Right cardiac atrium (tissue), 5 donors: ENCODE measurements at regions not wholly inside any gene's neighbourhood (a gene's known extent, or its start where the extent isn't known, plus 50 kb on each side); places are given as distances from the start of the nearest gene placed in this dataset.

Experiments used
- ATAC-seq, 2 donors: fragments of 200-7000 bp; cut with Tn5 transposase; one replicate each; pipeline versions ENCODE4 v1.8.0 to v1.9.1; 2020; ENCODE audit warnings: moderate library complexity in 2 of 2, mild to moderate bottlenecking in 1 of 2
- DNase-seq, 3 donors: peaks; one replicate each; pipeline ENCODE4 v3.0.0-alpha.2; 2020
- H3K27ac ChIP-seq: one replicate; pipeline ENCODE4 v1.5.1; 2013; ENCODE audit warnings: mild to moderate bottlenecking, low read length, control low read depth, moderate library complexity
- H3K27me3 ChIP-seq: one replicate; pipeline ENCODE4 v1.6.1; 2013; ENCODE audit not compliant: control insufficient read depth, insufficient read depth
- H3K4me1 ChIP-seq: one replicate; pipeline ENCODE4 v1.6.1; 2013; ENCODE audit warnings: low read length; ENCODE audit not compliant: control insufficient read depth, insufficient read depth
- H3K4me3 ChIP-seq: one replicate; pipeline ENCODE4 v1.5.1; 2013; ENCODE audit warnings: low read length, control low read depth
- H3K9me3 ChIP-seq: one replicate; pipeline ENCODE4 v1.6.1; 2013; ENCODE audit warnings: low read length; ENCODE audit not compliant: control insufficient read depth
- WGBS: extraction: QIAGEN DNeasy Blood & Tissue Kit; methylation state at CpG from one replicate; pipeline ENCODE4 v1.1.7; 2013; 5-methylcytosine and 5-hydroxymethylcytosine counted together
- intact Hi-C, 4 donors: fragments of 100-400 bp; cut with DNase I; formaldehyde crosslinking; loops; one replicate each; pipeline versions ENCODE4 v1.11.0 to v1.14.0; 2022 to 2023
- donor health status: healthy with polysubstance abuse.
- donor health status: DM: no; HTN: yes; CAD: no.
- donor health status: DM: no; HTN: no; CAD: no.
- donor health status: DM: no; HTN: yes; CAD: no; lungs with severe emphysema.
- donor health status: DM: yes; HTN: yes; CAD: no.

GRCh38 chr20:41853806-41854205, 235.6 kb upstream of the CHD6 start:
- Histone ChIP-seq H3K27ac (no peak overlapping the region), H3K4me3 (no peak overlapping the region), H3K9me3 (no peaks in the 10 kb centered on the region), H3K4me1 (no peaks in the 10 kb centered on the region), H3K27me3 (no peaks in the 10 kb centered on the region)
- ATAC-seq (no peak), DNase-seq (no peak)
- 27% methylated on average over 2 of the region's 2 CpGs for WGBS
- intact Hi-C loops: no loop called here

- no peak overlapping the region for H3K4me3 ChIP-seq
- ATAC-seq: no peak
- H3K9me3 ChIP-seq: no peaks in the 10 kb centered on the region
- DNase-seq: no peak
- no peaks in the 10 kb centered on the region for H3K4me1 ChIP-seq
- H3K27me3 ChIP-seq: no peaks in the 10 kb centered on the region
- intact Hi-C loops: no loop called here
- H3K27ac ChIP-seq: no peak overlapping the region
- 68% methylated on average over 3 of the region's 3 CpGs for WGBS
Measured at GRCh38 chr20:41848180-41848579, 230.0 kb upstream of the CHD6 start.

GRCh38 chr20:41837669-41838224, 219.6 kb upstream of the CHD6 start:
- DNase-seq: no peak
- no peaks in the 10 kb centered on the region for H3K27me3 ChIP-seq
- intact Hi-C loops: no loop called here
- H3K4me3 ChIP-seq: no peak overlapping the region
- ATAC-seq: no peak
- H3K4me1 ChIP-seq: no peaks in the 10 kb centered on the region
- no peaks in the 10 kb centered on the region for H3K9me3 ChIP-seq
- no peak overlapping the region for H3K27ac ChIP-seq
- WGBS: 37% methylated on average over 3 of the region's 3 CpGs

DNA sequence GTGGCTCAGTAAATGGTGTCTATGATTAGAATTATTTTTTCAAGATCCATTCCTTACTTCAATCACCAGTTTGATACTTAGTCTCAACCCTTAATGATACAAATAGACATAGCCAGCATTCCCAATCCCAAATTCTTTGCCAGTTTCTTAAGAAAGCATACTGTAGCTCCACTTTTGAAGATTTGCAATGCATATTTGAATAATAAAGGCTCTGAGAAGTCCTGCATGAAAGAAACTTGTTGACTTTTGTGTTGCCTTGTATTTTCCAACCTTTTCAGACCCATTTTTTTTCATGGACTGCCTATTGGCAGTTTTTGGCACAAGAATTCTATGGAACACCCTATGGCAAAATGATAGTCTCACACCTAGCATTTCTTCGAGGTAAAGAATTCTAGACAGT, 215.6 kb upstream of the CHD6 start:
- Histone ChIP-seq H3K27ac (no peak overlapping the region), H3K27me3 (no peaks in the 10 kb centered on the region), H3K9me3 (no peaks in the 10 kb centered on the region), H3K4me1 (no peaks in the 10 kb centered on the region), H3K4me3 (no peak overlapping the region)
- ATAC-seq (no peak), DNase-seq (no peak)
- WGBS: 76% methylated on average over 1 of the region's 1 CpG
- intact Hi-C loops: no loop called here

- no peak for ATAC-seq
- no peak overlapping the region for H3K27ac ChIP-seq
- 45% methylated on average over 2 of the region's 2 CpGs for WGBS
- H3K4me1 ChIP-seq: no peaks in the 10 kb centered on the region
- intact Hi-C loops: no loop called here
- H3K27me3 ChIP-seq: no peaks in the 10 kb centered on the region
- H3K9me3 ChIP-seq: no peaks in the 10 kb centered on the region
- DNase-seq: no peak
- H3K4me3 ChIP-seq: no peak overlapping the region
Measured at GRCh38 chr20:41830702-41831101, 212.5 kb upstream of the CHD6 start.

GRCh38 chr20:41819436-41819835, 201.3 kb upstream of the CHD6 start:
- 66% methylated on average over 2 of the region's 2 CpGs for WGBS
- H3K27me3 ChIP-seq: no peaks in the 10 kb centered on the region
- DNase-seq: no peak
- H3K27ac ChIP-seq: no peak overlapping the region
- H3K4me1 ChIP-seq: no peaks in the 10 kb centered on the region
- no peak for ATAC-seq
- intact Hi-C loops: no loop called here
- H3K4me3 ChIP-seq: no peak overlapping the region
- H3K9me3 ChIP-seq: no peaks in the 10 kb centered on the region

GRCh38 chr20:41818991-41819390, 200.8 kb upstream of the CHD6 start:
- H3K4me3 ChIP-seq: no peak overlapping the region
- 35% methylated on average over 5 of the region's 5 CpGs for WGBS
- no peak overlapping the region for H3K27ac ChIP-seq
- ATAC-seq (no peak), DNase-seq (no peak)
- H3K27me3 ChIP-seq: no peaks in the 10 kb centered on the region
- H3K4me1 ChIP-seq: no peaks in the 10 kb centered on the region
- intact Hi-C loops: no loop called here
- H3K9me3 ChIP-seq: no peaks in the 10 kb centered on the region

- WGBS: 85% methylated on average over 5 of the region's 5 CpGs
- no peaks in the 10 kb centered on the region for H3K9me3 ChIP-seq
- no peak overlapping the region for H3K4me3 ChIP-seq
- no peak overlapping the region for H3K27ac ChIP-seq
- intact Hi-C loops: no loop called here
- H3K27me3 ChIP-seq: no peaks in the 10 kb centered on the region
- ATAC-seq (no peak), DNase-seq (no peak)
- no peaks in the 10 kb centered on the region for H3K4me1 ChIP-seq
Measured at GRCh38 chr20:41818369-41818768, 200.2 kb upstream of the CHD6 start.

DNA sequence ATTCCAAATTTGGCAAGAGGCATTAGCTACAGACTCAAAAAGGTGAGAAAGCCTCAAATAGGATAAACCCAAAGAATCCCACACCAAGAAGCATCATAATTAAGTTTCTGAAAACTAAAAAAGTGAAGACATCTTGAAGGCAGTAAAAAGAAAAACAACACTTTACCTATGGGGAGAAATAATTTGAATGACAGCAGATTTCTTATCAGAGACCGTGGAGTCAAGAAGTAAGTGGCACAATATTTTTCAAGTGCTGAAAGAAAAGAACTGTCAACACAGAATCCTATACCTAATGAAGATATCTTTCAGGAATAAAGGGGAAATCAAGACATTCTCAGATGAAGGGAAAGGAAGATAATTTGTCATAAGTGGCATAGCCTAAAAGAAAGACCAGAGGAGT, 193.3 kb upstream of the CHD6 start:
- ATAC-seq (no peak), DNase-seq (no peak)
- Histone ChIP-seq H3K4me1 (no peaks in the 10 kb centered on the region), H3K27me3 (no peaks in the 10 kb centered on the region), H3K4me3 (no peak overlapping the region), H3K9me3 (no peaks in the 10 kb centered on the region), H3K27ac (no peak overlapping the region)
- 44% methylated on average over 1 of the region's 1 CpG for WGBS
- intact Hi-C loops: no loop called here

- DNase-seq: no peak
- Histone ChIP-seq H3K4me1 (no peaks in the 10 kb centered on the region), H3K27me3 (peaks cover 2% of the 10 kb centered on the region), H3K9me3 (no peaks in the 10 kb centered on the region), H3K27ac (no peak overlapping the region), H3K4me3 (no peak overlapping the region)
- intact Hi-C loops: no loop called here
- no peak for ATAC-seq
- 66% methylated on average over 3 of the region's 3 CpGs for WGBS
Measured at GRCh38 chr20:41800040-41800439, 181.9 kb upstream of the CHD6 start.

- ATAC-seq: no peak
- H3K27me3 ChIP-seq: peaks cover 2% of the 10 kb centered on the region
- WGBS: 46% methylated on average over 3 of the region's 3 CpGs
- H3K4me1 ChIP-seq: no peaks in the 10 kb centered on the region
- no peak overlapping the region for H3K27ac ChIP-seq
- H3K9me3 ChIP-seq: no peaks in the 10 kb centered on the region
- no peak for DNase-seq
- H3K4me3 ChIP-seq: no peak overlapping the region
- intact Hi-C loops: no loop called here
Measured at GRCh38 chr20:41798930-41799502, 180.8 kb upstream of the CHD6 start.

DNA sequence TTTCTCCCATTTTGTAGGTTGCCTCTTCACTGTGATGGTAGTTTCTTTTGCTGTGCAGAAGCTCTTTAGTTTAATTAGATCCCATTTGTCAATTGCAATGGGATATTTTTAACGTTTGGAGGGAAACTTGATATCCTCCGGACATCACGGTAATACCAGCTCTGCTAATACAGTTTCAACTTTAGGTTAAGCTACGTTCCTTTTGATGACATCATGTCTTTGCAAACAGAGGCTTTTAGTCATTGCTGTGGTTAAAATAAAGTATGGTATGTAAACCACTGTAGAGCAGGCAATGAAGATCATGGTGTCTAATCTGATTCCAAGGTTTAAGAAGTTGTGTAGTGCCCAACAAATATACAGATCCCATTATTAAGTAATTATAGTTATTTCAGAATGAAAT, 168.0 kb upstream of the CHD6 start:
- DNase-seq: no peak
- intact Hi-C loops: no loop called here
- no peak overlapping the region for H3K4me3 ChIP-seq
- no peaks in the 10 kb centered on the region for H3K27me3 ChIP-seq
- no peaks in the 10 kb centered on the region for H3K9me3 ChIP-seq
- H3K4me1 ChIP-seq: no peaks in the 10 kb centered on the region
- WGBS: 67% methylated on average over 4 of the region's 4 CpGs
- ATAC-seq: no peak
- no peak overlapping the region for H3K27ac ChIP-seq
